ENCODE measurements at regions not wholly inside any gene's neighbourhood (a gene's known extent, or its start where the extent isn't known, plus 50 kb on each side); places are given as distances from the start of the nearest gene placed in this dataset.
A peak's percentile ranks its signal among the peaks of the same experiment; 100 is the strongest.

GRCh38 chr7:136687693-136688322 is 180.6 kb upstream of the CHRM2 start:
- ChIA-PET CTCF (interaction anchor here (0.6 to 0.9 kb wide), 5 partner anchors 8 to 683 kb away, joined by 3 to 7 read pairs (median 4); no protein-coding TSS in a partner anchor), POLR2A (no interaction called here)
- no peak for TF ChIP-seq NFRKB (IDR thresholded peaks at IDR 0.05)
- no peak for TF ChIP-seq BHLHE40 (IDR thresholded peaks at IDR 0.05; ENCODE audit: borderline replicate concordance)
- no peak for TF ChIP-seq PKNOX1 (IDR thresholded peaks at IDR 0.05)
- TF ChIP-seq SP1 (IDR thresholded peaks at IDR 0.05), result no peak
- TF ChIP-seq L3MBTL2 (conservative IDR thresholded peaks at IDR 0.05), result 0 out of 2 replicates have a peak, but pooled peaks have one; percentile 21
- no peak for TF ChIP-seq ARNT (IDR thresholded peaks at IDR 0.05)
- TF ChIP-seq LEF1 (IDR thresholded peaks at IDR 0.05; ENCODE audit: borderline replicate concordance), result no peak
- no peak for TF ChIP-seq TARDBP (IDR thresholded peaks at IDR 0.05)
- peak; percentile 27 for DNase-seq (ENCODE audit: extremely low spot score)

DNA sequence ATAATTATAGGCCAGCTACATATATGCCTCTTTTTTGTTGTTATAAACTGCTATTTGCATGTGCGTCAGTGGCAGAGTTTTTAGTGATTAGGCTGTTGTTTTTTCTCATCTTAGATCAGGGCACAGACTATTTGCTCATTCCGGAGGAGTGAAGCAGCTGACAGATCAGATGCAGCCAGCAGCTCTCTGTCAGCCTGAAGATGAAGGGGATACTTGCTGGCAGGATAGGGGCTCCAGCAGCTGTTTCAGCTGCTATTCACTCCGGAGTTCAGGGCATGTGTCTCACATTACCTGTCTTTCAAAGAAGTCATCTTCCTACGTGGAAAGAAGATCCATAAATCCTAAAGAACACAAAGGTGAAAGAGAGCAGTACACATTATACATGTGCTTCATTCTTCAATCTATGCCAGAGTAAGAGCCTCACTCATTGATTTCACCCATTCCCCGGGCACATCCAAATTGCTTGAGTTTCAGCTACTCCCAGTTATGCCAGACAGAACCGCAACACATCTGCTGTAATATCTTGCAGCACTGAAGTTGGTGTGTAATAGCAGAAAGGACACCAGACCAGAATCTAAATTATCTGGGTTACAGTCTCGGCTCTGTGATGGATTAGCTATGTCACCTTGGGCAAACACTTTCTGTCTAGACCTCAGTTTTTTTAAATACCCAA is 182.8 kb upstream of the CHRM2 start:
- POLR2A ChIA-PET, result no interaction called here
- CTCF ChIA-PET, result no interaction called here
- TF ChIP-seq NFRKB (IDR thresholded peaks at IDR 0.05) (no peak), FOXK2 (IDR thresholded peaks at IDR 0.05) (no peak), LEF1 (IDR thresholded peaks at IDR 0.05; ENCODE audit: borderline replicate concordance) (no peak), FOXM1 (IDR thresholded peaks at IDR 0.05; ENCODE audit: borderline replicate concordance) (no peak), BHLHE40 (IDR thresholded peaks at IDR 0.05; ENCODE audit: borderline replicate concordance) (no peak), ZNF384 (IDR thresholded peaks at IDR 0.05) (no peak), PKNOX1 (IDR thresholded peaks at IDR 0.05) (no peak), FOXA1 (IDR thresholded peaks at IDR 0.05) (no peak), CTBP1 (IDR thresholded peaks at IDR 0.05; ENCODE audit: borderline replicate concordance) (no peak), SP1 (IDR thresholded peaks at IDR 0.05) (no peak), TARDBP (IDR thresholded peaks at IDR 0.05) (no peak), ARNT (IDR thresholded peaks at IDR 0.05) (no peak), L3MBTL2 (conservative IDR thresholded peaks at IDR 0.05) (no peak), SUZ12 (IDR thresholded peaks at IDR 0.05) (no peak)
- DNase-seq (ENCODE audit: extremely low spot score), result no peak

DNA sequence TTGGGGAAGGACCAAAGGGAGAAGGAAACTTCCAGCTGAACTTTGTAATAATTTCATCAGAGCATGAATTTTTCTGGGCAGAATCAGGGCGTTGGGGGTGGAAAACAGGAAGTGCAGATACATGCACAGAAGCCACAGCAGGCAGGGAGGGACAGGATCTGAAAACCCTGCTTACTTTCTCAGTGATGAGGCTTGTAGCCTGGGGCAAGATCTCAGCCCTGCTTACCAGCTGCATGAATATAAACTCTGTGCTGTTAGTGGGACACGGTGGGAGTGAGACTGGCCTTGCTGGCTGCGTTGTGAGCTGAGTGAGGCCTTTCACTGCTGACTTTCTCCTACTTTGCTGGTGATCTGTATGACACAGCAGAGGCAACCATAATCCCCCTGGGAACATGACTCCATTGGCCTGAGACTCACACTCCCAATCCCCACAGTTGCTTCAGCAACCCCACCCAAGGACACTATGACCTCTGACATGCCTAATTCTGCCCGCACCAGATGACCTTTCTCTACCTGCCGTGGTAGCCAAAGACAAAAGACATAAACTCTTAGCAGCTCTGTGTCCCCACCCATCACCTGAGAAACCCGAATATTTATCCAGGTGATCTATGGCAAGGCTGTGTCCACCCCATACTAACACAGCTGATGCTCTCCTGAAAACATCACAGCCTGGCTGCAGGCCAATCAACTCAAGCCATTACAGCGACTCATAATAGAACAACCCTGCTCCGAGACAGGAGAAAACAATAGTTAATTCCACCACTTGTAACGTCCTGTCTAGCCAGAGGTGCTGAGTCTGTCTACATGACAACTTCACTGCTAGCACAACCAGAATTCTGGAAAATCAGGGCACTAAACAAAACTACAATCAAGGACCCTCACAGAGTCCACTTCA is 190.7 kb upstream of the CHRM2 start:
- POLR2A ChIA-PET, result no interaction called here

GRCh38 chr7:136667584-136667983 is 200.9 kb upstream of the CHRM2 start:
- TF ChIP-seq NFRKB (IDR thresholded peaks at IDR 0.05) (no peak), SP1 (IDR thresholded peaks at IDR 0.05) (no peak), ARNT (IDR thresholded peaks at IDR 0.05) (no peak), ZNF384 (IDR thresholded peaks at IDR 0.05) (no peak), PKNOX1 (IDR thresholded peaks at IDR 0.05) (no peak), HDGF (IDR thresholded peaks at IDR 0.05; ENCODE audit: borderline replicate concordance) (no peak), ELF4 (IDR thresholded peaks at IDR 0.05) (no peak), BHLHE40 (IDR thresholded peaks at IDR 0.05; ENCODE audit: borderline replicate concordance) (no peak), L3MBTL2 (conservative IDR thresholded peaks at IDR 0.05) (no peak), FOXA1 (IDR thresholded peaks at IDR 0.05) (no peak)
- CTCF ChIA-PET, result no interaction called here
- POLR2A ChIA-PET, result no interaction called here
- DNase-seq (ENCODE audit: extremely low spot score), result no peak

More for the DNA sequence above, 190.7 kb upstream of the CHRM2 start:
- CTCF ChIA-PET, result interaction anchor here (0.6 kb wide), 1 partner anchor 19 kb away, joined by 5 read pairs; no protein-coding TSS in a partner anchor
- DNase-seq (ENCODE audit: extremely low spot score), result no peak
- TF ChIP-seq FOXA1 (IDR thresholded peaks at IDR 0.05) (no peak), NFRKB (IDR thresholded peaks at IDR 0.05) (no peak), SUZ12 (IDR thresholded peaks at IDR 0.05) (no peak), ARNT (IDR thresholded peaks at IDR 0.05) (no peak), FOXM1 (IDR thresholded peaks at IDR 0.05; ENCODE audit: borderline replicate concordance) (no peak), L3MBTL2 (conservative IDR thresholded peaks at IDR 0.05) (no peak), ZNF384 (IDR thresholded peaks at IDR 0.05) (no peak), LEF1 (IDR thresholded peaks at IDR 0.05; ENCODE audit: borderline replicate concordance) (no peak), HDGF (IDR thresholded peaks at IDR 0.05; ENCODE audit: borderline replicate concordance) (no peak), TARDBP (IDR thresholded peaks at IDR 0.05) (no peak), ELF4 (IDR thresholded peaks at IDR 0.05) (no peak), FOXK2 (IDR thresholded peaks at IDR 0.05) (no peak), PKNOX1 (IDR thresholded peaks at IDR 0.05) (no peak), CTBP1 (IDR thresholded peaks at IDR 0.05; ENCODE audit: borderline replicate concordance) (no peak)

All from HEK293T (cell line).